ENCODE measurements at regions not wholly inside any gene's neighbourhood (a gene's known extent, or its start where the extent isn't known, plus 50 kb on each side); places are given as distances from the start of the nearest gene placed in this dataset.

- no peak for TF ChIP-seq CTCF (tag by site-specific recombination; IDR thresholded peaks at IDR 0.05)
- no peak for TF ChIP-seq ZNF785 (tag by site-specific recombination; IDR thresholded peaks at IDR 0.05)
- TF ChIP-seq ZSCAN5A (tag by site-specific recombination; IDR thresholded peaks at IDR 0.05) = no peak
These were observed 226.1 kb downstream of the SPCS3 start for GRCh38 chr4:176545872-176546271.
